ENCODE measurements at regions not wholly inside any gene's neighbourhood (a gene's known extent, or its start where the extent isn't known, plus 50 kb on each side); places are given as distances from the start of the nearest gene placed in this dataset.
"Not testable (repeated sequence)": the region's sequence is repeated elsewhere in the genome, so short reads cannot be mapped to it uniquely, and the experiment has no call there.

- H3K4me3 ChIP-seq (ENCODE audit: low read depth, low read length), result no peak overlapping the region
- TF ChIP-seq CTCF (IDR thresholded peaks at IDR 0.05; ENCODE audit: insufficient read depth, low read length, poor library complexity, severe bottlenecking), result no peak
- DNase-seq (ENCODE audit: low read depth), result no peak
- H3K36me3 ChIP-seq (ENCODE audit: control insufficient read depth, insufficient read depth, low read length), result no peaks in the 10 kb centered on the region
- no peaks in the 10 kb centered on the region for H3K27me3 ChIP-seq (ENCODE audit: control insufficient read depth, insufficient read depth, low read length)
These were observed 59.6 kb upstream of the MAN2A1 start for GRCh38 chr5:109630093-109630492.

- H3K27me3 ChIP-seq (ENCODE audit: control insufficient read depth, insufficient read depth, low read length), result no peaks in the 10 kb centered on the region
- H3K36me3 ChIP-seq (ENCODE audit: control insufficient read depth, insufficient read depth, low read length), result no peaks in the 10 kb centered on the region
- no peak overlapping the region for H3K4me3 ChIP-seq (ENCODE audit: low read depth, low read length)
- DNase-seq (ENCODE audit: low read depth), result no peak
- TF ChIP-seq CTCF (IDR thresholded peaks at IDR 0.05; ENCODE audit: insufficient read depth, low read length, poor library complexity, severe bottlenecking), result no peak
These were observed 61.1 kb upstream of the MAN2A1 start for GRCh38 chr5:109628591-109628990.

- H3K36me3 ChIP-seq (ENCODE audit: control insufficient read depth, insufficient read depth, low read length); H3K27me3 ChIP-seq (ENCODE audit: control insufficient read depth, insufficient read depth, low read length); DNase-seq (ENCODE audit: low read depth); H3K4me3 ChIP-seq (ENCODE audit: low read depth, low read length): not testable (repeated sequence)
These were observed 68.5 kb upstream of the MAN2A1 start for GRCh38 chr5:109621266-109621665.

GRCh38 chr5:109620651-109621050 lies 69.1 kb upstream of the MAN2A1 start:
- Histone ChIP-seq H3K36me3 (ENCODE audit: control insufficient read depth, insufficient read depth, low read length) (no peaks in the 10 kb centered on the region), H3K27me3 (ENCODE audit: control insufficient read depth, insufficient read depth, low read length) (no peaks in the 10 kb centered on the region), H3K4me3 (ENCODE audit: low read depth, low read length) (no peak overlapping the region)
- no peak for DNase-seq (ENCODE audit: low read depth)
- TF ChIP-seq CTCF (IDR thresholded peaks at IDR 0.05; ENCODE audit: insufficient read depth, low read length, poor library complexity, severe bottlenecking), result no peak

- H3K4me3 ChIP-seq (ENCODE audit: low read depth, low read length), result no peak overlapping the region
- DNase-seq (ENCODE audit: low read depth), result no peak
- H3K27me3 ChIP-seq (ENCODE audit: control insufficient read depth, insufficient read depth, low read length), result no peaks in the 10 kb centered on the region
- no peak for TF ChIP-seq CTCF (IDR thresholded peaks at IDR 0.05; ENCODE audit: insufficient read depth, low read length, poor library complexity, severe bottlenecking)
- no peaks in the 10 kb centered on the region for H3K36me3 ChIP-seq (ENCODE audit: control insufficient read depth, insufficient read depth, low read length)
These were observed 70.1 kb upstream of the MAN2A1 start for GRCh38 chr5:109619606-109620005.

- Histone ChIP-seq H3K36me3 (ENCODE audit: control insufficient read depth, insufficient read depth, low read length) (no peaks in the 10 kb centered on the region), H3K27me3 (ENCODE audit: control insufficient read depth, insufficient read depth, low read length) (no peaks in the 10 kb centered on the region)
- no peak for DNase-seq (ENCODE audit: low read depth)
These were observed 70.7 kb upstream of the MAN2A1 start for GRCh38 chr5:109619021-109619460.

More at GRCh38 chr5:109619021-109619460, 70.7 kb upstream of the MAN2A1 start:
- H3K4me3 ChIP-seq (ENCODE audit: low read depth, low read length), result no peak overlapping the region
- no peak for TF ChIP-seq CTCF (IDR thresholded peaks at IDR 0.05; ENCODE audit: insufficient read depth, low read length, poor library complexity, severe bottlenecking)

Measured in kidney epithelial cell (primary cell).